ENCODE measurements at regions not wholly inside any gene's neighbourhood (a gene's known extent, or its start where the extent isn't known, plus 50 kb on each side); places are given as distances from the start of the nearest gene placed in this dataset.

- TF ChIP-seq POLR2A (IDR thresholded peaks at IDR 0.05; ENCODE audit: low read length) (no peak), GATA1 (IDR thresholded peaks at IDR 0.05; ENCODE audit: low read depth, low read length) (no peak)
These were observed 159.9 kb downstream of the ACTL8 start for GRCh38 chr1:17914987-17915386.

Measured in erythroblast (primary cell).